ENCODE measurements at regions not wholly inside any gene's neighbourhood (a gene's known extent, or its start where the extent isn't known, plus 50 kb on each side); places are given as distances from the start of the nearest gene placed in this dataset.

- TF ChIP-seq TCF7L2 (IDR thresholded peaks at IDR 0.05; ENCODE audit: borderline replicate concordance, extremely low read depth, insufficient read depth, insufficient read length) (no peak), CTCF (IDR thresholded peaks at IDR 0.05 in 2 of 3, conservative IDR thresholded peaks at IDR 0.05 in 1 of 3; ENCODE audit: borderline replicate concordance in 1 of 3, insufficient read depth in 1 of 3, low read depth in 2 of 3, low read length in 2 of 3) (no peak), SRF (IDR thresholded peaks at IDR 0.05; ENCODE audit: low read depth) (no peak), CEBPB (IDR thresholded peaks at IDR 0.05; ENCODE audit: low read depth) (no peak), POLR2A (IDR thresholded peaks at IDR 0.05; ENCODE audit: borderline replicate concordance, extremely low read depth, insufficient read depth, insufficient read length) (no peak), EZH2 (IDR thresholded peaks at IDR 0.05) (no peak), POLR2AphosphoS5 (IDR thresholded peaks at IDR 0.05; ENCODE audit: low read depth, low read length) (no peak)
- TF ChIP-seq, protein P1, sequence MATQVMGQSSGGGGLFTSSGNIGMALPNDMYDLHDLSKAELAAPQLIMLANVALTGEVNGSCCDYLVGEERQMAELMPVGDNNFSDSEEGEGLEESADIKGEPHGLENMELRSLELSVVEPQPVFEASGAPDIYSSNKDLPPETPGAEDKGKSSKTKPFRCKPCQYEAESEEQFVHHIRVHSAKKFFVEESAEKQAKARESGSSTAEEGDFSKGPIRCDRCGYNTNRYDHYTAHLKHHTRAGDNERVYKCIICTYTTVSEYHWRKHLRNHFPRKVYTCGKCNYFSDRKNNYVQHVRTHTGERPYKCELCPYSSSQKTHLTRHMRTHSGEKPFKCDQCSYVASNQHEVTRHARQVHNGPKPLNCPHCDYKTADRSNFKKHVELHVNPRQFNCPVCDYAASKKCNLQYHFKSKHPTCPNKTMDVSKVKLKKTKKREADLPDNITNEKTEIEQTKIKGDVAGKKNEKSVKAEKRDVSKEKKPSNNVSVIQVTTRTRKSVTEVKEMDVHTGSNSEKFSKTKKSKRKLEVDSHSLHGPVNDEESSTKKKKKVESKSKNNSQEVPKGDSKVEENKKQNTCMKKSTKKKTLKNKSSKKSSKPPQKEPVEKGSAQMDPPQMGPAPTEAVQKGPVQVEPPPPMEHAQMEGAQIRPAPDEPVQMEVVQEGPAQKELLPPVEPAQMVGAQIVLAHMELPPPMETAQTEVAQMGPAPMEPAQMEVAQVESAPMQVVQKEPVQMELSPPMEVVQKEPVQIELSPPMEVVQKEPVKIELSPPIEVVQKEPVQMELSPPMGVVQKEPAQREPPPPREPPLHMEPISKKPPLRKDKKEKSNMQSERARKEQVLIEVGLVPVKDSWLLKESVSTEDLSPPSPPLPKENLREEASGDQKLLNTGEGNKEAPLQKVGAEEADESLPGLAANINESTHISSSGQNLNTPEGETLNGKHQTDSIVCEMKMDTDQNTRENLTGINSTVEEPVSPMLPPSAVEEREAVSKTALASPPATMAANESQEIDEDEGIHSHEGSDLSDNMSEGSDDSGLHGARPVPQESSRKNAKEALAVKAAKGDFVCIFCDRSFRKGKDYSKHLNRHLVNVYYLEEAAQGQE (IDR thresholded peaks at IDR 0.05; ENCODE audit: low read depth), result no peak
These were observed 113.8 kb upstream of the SGCE start for GRCh38 chr7:94769724-94770123.

Measured in HCT116 (cell line).